DMS114 treated with DMSO at 0.1 percent for 48 hours (cell line): ENCODE measurements at regions not wholly inside any gene's neighbourhood (a gene's known extent, or its start where the extent isn't known, plus 50 kb on each side); places are given as distances from the start of the nearest gene placed in this dataset.
A peak's percentile ranks its signal among the peaks of the same experiment; 100 is the strongest.

Experiments used
- DNase-seq: peaks from one replicate; lab custom pipeline; 2025; ENCODE audit not compliant: unreplicated experiment; lab: John Stamatoyannopoulos, UW

GRCh38 chr5:15026011-15026893, 154.7 kb upstream of the ANKH start:
- DNase-seq, result no peak

DNA sequence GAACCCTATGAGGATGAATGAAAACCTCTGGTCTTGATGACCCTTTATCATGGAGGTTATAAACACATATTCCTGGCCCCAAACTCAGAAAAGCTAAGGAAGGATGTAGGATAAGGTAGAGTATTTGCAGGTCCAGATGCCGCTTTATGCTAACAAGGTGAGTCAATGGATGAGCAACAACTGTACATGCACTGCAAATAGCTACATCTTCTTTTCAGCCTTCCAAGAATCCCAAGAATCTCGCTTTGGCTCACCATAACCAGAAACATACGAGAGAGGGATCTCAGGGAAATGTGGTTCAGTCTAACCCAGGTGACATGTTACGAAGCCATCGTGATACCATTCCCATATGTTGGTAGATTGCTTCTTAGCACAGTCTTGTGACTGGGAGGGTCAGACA, 152.3 kb upstream of the ANKH start:
- DNase-seq, result no peak

GRCh38 chr5:15023266-15023665, 151.7 kb upstream of the ANKH start:
- DNase-seq, result no peak

DNA sequence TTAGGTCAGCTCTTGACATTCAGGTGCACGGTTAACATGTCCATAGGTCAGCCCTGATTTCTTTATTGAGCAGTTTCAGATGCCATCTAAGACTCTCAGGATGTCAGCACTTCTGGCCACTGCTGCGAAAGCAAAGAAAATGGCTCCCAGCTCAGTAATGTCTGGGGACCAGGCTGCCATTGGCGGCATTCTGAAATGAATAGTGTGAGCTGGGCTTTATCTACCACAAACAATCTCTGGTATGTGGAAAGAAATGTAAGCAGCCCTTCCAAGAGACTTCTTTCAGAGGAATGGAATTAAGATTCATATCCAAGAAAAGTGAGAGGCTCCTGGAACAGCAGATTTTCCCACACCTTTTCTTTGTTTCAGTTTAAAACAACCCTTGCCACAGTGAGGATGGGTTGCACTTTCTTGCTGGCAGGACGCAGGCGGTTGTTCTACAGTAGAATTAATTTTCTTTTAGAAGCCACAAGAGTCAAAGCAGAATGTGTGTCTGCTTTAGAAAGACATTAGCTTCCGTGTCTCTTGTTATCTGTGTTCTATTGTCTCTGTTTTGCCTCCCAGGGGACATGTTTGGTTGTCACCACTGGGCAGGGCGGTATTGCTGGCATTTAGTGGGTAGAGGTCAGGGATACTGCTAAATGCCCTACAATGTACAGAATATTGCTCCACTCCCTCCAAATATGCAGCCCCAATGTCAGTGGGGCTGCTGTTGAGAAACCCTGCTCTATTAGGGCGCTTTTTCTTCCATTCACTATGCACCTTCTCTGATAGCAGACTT, 149.9 kb upstream of the ANKH start:
- DNase-seq, result no peak

GRCh38 chr5:15020736-15021135, 149.2 kb upstream of the ANKH start:
- no peak for DNase-seq

GRCh38 chr5:15014809-15015208, 143.2 kb upstream of the ANKH start:
- no peak for DNase-seq

DNA sequence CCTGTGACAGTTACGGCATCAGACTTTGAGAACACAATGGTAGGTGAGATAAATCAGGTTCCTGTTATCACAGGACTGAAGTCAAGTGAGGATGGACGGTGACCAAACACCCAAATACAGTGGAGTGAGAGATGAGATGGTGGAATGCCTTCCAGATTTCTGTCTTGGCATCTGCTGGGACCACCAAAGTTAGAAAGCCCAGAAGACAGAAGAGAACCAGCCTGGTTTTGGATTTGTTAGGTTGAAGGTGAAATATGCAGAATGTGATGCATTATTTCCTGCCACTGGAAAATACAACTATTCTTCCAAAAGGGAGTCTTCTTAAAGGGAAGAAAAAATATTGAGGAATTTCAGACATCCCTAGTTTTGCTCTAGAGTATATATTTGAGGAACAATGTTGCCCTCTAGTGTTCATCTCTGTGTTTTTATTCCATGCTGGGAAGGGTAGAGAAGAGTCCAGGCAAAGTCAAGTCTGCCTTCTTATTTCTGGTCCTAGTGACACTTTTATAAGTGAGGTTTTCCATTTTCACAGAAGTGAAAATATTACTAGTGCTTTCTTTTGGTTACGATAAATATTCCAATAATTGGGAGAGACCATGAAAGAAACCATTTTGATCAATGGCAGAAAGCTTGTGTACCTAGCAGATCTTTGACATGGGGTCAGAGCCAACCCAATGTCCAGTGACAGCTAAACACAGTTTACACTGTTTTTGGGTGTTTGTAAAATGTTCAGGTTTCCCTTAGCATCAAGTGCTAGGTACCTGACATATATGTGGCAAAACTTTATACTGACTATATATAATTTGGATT, 142.3 kb upstream of the ANKH start:
- peak; percentile 73 for DNase-seq

- DNase-seq, result no peak
Measured at GRCh38 chr5:15012061-15012460, 140.5 kb upstream of the ANKH start.

- no peak for DNase-seq
Measured at GRCh38 chr5:15010936-15011335, 139.4 kb upstream of the ANKH start.

GRCh38 chr5:15009420-15009819, 137.8 kb upstream of the ANKH start:
- DNase-seq, result no peak

GRCh38 chr5:15008921-15009320, 137.3 kb upstream of the ANKH start:
- DNase-seq, result no peak

DNA sequence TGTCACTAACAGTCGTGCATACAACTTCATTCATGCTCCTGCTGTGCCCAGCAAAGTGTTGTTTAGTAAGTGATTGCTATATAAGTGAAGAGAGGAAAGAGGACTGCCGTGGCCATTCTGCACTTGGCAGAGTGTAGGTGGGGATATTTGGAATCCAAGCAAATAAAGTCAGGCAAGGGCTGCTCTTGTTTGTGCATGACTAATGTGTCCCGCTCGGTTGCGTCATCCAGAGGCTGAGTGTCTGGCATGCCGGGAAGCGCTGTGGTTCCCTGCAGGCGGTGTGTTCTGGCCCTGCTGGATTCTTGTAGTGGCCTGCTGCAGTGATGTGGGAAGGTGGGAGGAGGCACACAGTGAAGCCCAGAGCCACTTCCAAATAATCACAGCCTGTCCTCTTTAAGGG, 136.9 kb upstream of the ANKH start:
- DNase-seq, result no peak

DNA sequence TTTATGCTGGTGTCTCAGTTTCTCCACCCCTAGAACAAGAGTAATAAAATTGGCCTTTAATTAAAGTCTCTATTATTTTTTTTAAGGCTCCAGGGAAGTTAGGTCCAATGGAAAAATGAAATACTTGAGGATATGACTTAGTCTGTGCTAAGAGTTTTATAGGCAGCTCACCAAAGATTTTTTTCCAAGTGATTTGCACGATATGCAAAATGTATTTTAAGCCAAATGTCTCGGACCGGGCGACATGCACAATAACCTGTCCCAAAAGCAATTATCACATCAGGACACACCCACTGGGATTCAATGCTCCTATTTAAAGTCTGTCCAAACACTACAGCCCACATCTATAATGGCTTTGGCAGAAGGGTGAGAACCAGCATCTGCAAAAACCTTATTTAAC, 136.1 kb upstream of the ANKH start:
- no peak for DNase-seq

- DNase-seq, result no peak
Measured at GRCh38 chr5:15004506-15004905, 132.9 kb upstream of the ANKH start.

DNA sequence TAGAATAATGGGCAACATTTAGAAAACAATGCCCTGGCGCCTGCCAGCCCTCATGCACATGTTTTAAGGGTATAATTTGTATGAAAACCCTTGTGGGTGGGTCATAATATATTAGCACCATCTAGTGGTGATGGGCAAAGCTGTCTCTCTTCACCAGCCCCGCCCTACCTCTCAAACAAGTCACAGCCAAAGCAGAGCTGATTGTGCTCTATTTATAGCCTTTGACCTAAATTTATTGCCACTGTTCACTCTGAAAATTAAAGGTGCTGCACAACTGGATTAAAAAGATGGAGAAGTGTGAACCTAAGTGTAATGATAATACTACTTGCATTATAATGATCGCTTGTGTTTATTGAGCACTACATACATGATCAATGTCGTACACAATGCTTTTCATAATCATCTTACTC, 131.9 kb upstream of the ANKH start:
- DNase-seq, result peak; percentile 45

GRCh38 chr5:15002791-15003190, 131.2 kb upstream of the ANKH start:
- no peak for DNase-seq

GRCh38 chr5:15002173-15002572, 130.6 kb upstream of the ANKH start:
- no peak for DNase-seq

- no peak for DNase-seq
Measured at GRCh38 chr5:15001517-15001916, 129.9 kb upstream of the ANKH start.

- no peak for DNase-seq
Measured at GRCh38 chr5:14998491-14998890, 126.9 kb upstream of the ANKH start.

- no peak for DNase-seq
Measured at GRCh38 chr5:14996997-14997396, 125.4 kb upstream of the ANKH start.

DNA sequence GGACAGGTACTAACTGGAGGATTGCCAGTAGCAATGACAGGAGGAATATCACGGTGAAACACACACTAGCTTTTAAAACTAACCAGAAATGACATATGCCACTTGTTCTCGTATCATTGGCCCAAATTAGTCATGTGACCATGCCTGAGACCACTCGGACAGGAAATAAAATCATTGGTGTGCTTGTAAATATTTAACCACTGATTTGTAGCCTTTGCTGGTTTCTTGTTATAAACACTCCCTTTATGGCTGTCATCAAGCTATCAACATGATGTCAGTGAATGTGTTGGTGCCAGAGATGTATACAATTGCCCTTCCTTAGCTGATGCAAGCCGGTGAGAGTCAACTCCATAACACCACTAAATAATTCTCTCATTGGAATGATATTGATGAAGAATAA, 123.7 kb upstream of the ANKH start:
- DNase-seq, result no peak
